CD4-positive, CD25-positive, alpha-beta regulatory T cell (primary cell): ENCODE measurements at regions not wholly inside any gene's neighbourhood (a gene's known extent, or its start where the extent isn't known, plus 50 kb on each side); places are given as distances from the start of the nearest gene placed in this dataset.

Source experiments
- ATAC-seq, 2 donors: fragments of 150-1000 bp; cut with Tn5 transposase; one replicate each; pipeline ENCODE4 v1.10.0; 2021; ENCODE audit warnings: low read depth in 2 of 2, moderate number of reproducible peaks in 2 of 2, moderate library complexity in 1 of 2
- DNase-seq, 3 donors: peaks; one replicate each; pipeline versions ENCODE4 v3.0.0 to v3.0.0-alpha.2; 2012 to 2022; ENCODE audit warnings: mixed read lengths in 1 of 3
- H3K27ac ChIP-seq: one replicate; pipeline ENCODE4 v1.7.0; 2013; ENCODE audit warnings: mild to moderate bottlenecking, low read length; ENCODE audit not compliant: insufficient read depth, poor library complexity, severe bottlenecking
- H3K27me3 ChIP-seq: one replicate; pipeline ENCODE4 v1.7.0; 2013; ENCODE audit warnings: low read length; ENCODE audit not compliant: control insufficient read depth, insufficient read depth
- H3K36me3 ChIP-seq: one replicate; pipeline ENCODE4 v1.7.0; 2013; ENCODE audit warnings: mild to moderate bottlenecking, low read length, moderate library complexity; ENCODE audit not compliant: control insufficient read depth, insufficient read depth
- H3K4me1 ChIP-seq: 2 replicates; pipeline ENCODE4 v1.7.0; 2013; ENCODE audit warnings: mild to moderate bottlenecking, low read length; ENCODE audit not compliant: insufficient read depth, control insufficient read depth, poor library complexity, severe bottlenecking
- H3K4me3 ChIP-seq: one replicate; pipeline ENCODE4 v1.7.0; 2013; ENCODE audit warnings: low read depth, mild to moderate bottlenecking, low read length, moderate library complexity
- H3K9me3 ChIP-seq, 2 experiments: 1 replicate in 1 of 2; 2 replicates in 1 of 2; pipeline ENCODE4 v1.7.0; 2013; ENCODE audit warnings: low read length in 2 of 2, mild to moderate bottlenecking in 1 of 2, moderate library complexity in 1 of 2; ENCODE audit not compliant: control insufficient read depth in 2 of 2
- H3K27ac Mint-ChIP-seq, 3 donors: one replicate each; pipeline ENCODE4 v1.8.0; 2020 to 2022; ENCODE audit warnings: mild to moderate bottlenecking in 3 of 3, mixed read lengths in 3 of 3, moderate library complexity in 2 of 3
- H3K27me3 Mint-ChIP-seq: one replicate; pipeline ENCODE4 v1.8.0; 2022; ENCODE audit warnings: mild to moderate bottlenecking, mixed read lengths
- H3K36me3 Mint-ChIP-seq: one replicate; pipeline ENCODE4 v1.8.0; 2020; ENCODE audit warnings: mixed read lengths
- H3K4me1 Mint-ChIP-seq, 4 donors: one replicate each; pipeline ENCODE4 v1.8.0; 2020 to 2022; ENCODE audit warnings: mixed read lengths in 4 of 4, mild to moderate bottlenecking in 1 of 4
- H3K4me3 Mint-ChIP-seq, 4 donors: one replicate each; pipeline ENCODE4 v1.8.0; 2020 to 2022; ENCODE audit warnings: mild to moderate bottlenecking in 4 of 4, mixed read lengths in 4 of 4, moderate library complexity in 3 of 4
- H3K9me3 Mint-ChIP-seq, 7 donors: one replicate each; pipeline ENCODE4 v1.8.0; 2020 to 2022; ENCODE audit warnings: mixed read lengths in 7 of 7, mild to moderate bottlenecking in 3 of 7, moderate library complexity in 2 of 7

DNA sequence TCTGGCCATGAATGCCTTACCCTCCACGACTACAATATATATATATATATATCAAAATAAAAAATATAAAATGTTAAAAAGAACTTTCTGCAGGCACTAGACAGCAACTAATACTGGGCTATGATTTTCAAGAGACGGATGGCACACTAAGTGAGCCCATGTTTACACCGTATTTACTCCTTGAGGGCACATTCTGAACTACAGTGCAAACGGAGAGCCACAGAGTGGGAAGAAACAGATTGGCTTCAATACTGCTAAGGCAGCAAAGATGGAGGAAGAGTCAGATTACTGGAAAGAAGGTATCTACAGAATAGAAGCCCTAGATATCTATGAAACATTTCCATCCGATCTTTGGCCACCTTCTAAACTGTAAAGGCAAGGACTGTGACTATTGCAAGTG, 330.3 kb downstream of the HTR1B start:
- H3K27me3 ChIP-seq, result no peaks in the 10 kb centered on the region
- H3K9me3 ChIP-seq, result no peaks in the 10 kb centered on the region
- Mint-ChIP-seq H3K27me3 (no peaks in the 10 kb centered on the region), H3K9me3 (peaks cover 2 to 12% (median 4%) of the 10 kb centered on the region in 7 donors), H3K4me3 (no peak overlapping the region), H3K27ac (no peak overlapping the region), H3K36me3 (no peaks in the 10 kb centered on the region), H3K4me1 (no peaks in the 10 kb centered on the region)
- H3K27ac ChIP-seq, result no peak overlapping the region
- no peak for DNase-seq
- H3K36me3 ChIP-seq, result no peaks in the 10 kb centered on the region
- no peak overlapping the region for H3K4me3 ChIP-seq
- no peaks in the 10 kb centered on the region for H3K4me1 ChIP-seq
- ATAC-seq, result no peak

DNA sequence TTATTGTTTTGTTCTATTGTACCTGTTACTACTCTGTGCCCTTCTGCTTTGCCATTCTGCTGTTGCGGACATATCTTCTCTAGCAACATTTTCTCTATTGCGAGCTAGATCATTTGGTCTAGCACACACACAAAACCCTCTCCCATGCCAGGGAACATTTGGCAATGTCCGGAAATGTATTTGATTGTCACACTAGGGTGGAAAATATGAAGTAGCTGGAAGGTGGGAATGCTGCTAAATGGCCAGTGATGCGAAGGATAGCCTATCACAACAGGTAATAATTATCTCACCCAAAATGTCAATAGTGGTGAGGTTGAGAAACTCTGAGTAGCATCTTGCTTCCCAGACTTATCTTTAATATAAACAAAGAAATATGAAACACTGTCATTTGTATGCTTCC, 331.9 kb downstream of the HTR1B start:
- Histone ChIP-seq H3K27me3 (no peaks in the 10 kb centered on the region), H3K27ac (no peak overlapping the region), H3K36me3 (no peaks in the 10 kb centered on the region), H3K4me3 (no peak overlapping the region), H3K4me1 (no peaks in the 10 kb centered on the region), H3K9me3 (no peaks in the 10 kb centered on the region)
- peaks cover 0 to 21% (median 5%) of the 10 kb centered on the region in 7 donors for H3K9me3 Mint-ChIP-seq
- H3K27ac Mint-ChIP-seq, result no peak overlapping the region
- H3K36me3 Mint-ChIP-seq, result no peaks in the 10 kb centered on the region
- DNase-seq (no peak), ATAC-seq (no peak)
- H3K27me3 Mint-ChIP-seq, result no peaks in the 10 kb centered on the region
- no peak overlapping the region for H3K4me3 Mint-ChIP-seq
- H3K4me1 Mint-ChIP-seq, result no peaks in the 10 kb centered on the region

DNA sequence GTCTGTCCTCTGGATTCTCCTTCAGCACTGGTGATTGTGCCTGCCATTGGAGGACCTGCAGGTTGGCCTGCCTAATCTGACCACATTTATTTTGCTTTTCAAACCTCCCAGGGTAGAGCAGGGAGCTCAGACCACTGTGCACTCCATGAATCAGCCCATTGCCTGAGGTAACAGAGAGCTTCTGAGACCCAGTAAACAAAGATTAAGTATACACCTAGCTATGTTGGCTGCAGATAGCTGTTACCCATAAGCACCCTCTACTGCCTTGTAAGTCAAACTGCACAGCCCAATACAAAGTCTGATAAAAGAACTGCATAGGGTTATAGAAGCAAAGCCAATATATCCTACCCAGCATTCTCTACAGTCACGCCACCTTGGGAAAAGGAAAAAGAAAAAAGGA, 338.7 kb downstream of the HTR1B start:
- H3K4me3 Mint-ChIP-seq, result no peak overlapping the region
- H3K9me3 Mint-ChIP-seq, result peaks cover 0 to 32% (median 8%) of the 10 kb centered on the region in 7 donors
- H3K36me3 Mint-ChIP-seq, result no peaks in the 10 kb centered on the region
- no peaks in the 10 kb centered on the region for H3K36me3 ChIP-seq
- H3K4me3 ChIP-seq, result no peak overlapping the region
- no peak overlapping the region for H3K27ac Mint-ChIP-seq
- peaks cover 2 to 10% of the 10 kb centered on the region in 2 experiments for H3K9me3 ChIP-seq
- H3K27me3 Mint-ChIP-seq, result no peaks in the 10 kb centered on the region
- H3K27ac ChIP-seq, result no peak overlapping the region
- no peaks in the 10 kb centered on the region for H3K4me1 ChIP-seq
- DNase-seq, result no peak
- ATAC-seq, result no peak
- H3K27me3 ChIP-seq, result no peaks in the 10 kb centered on the region
- H3K4me1 Mint-ChIP-seq, result no peaks in the 10 kb centered on the region

DNA sequence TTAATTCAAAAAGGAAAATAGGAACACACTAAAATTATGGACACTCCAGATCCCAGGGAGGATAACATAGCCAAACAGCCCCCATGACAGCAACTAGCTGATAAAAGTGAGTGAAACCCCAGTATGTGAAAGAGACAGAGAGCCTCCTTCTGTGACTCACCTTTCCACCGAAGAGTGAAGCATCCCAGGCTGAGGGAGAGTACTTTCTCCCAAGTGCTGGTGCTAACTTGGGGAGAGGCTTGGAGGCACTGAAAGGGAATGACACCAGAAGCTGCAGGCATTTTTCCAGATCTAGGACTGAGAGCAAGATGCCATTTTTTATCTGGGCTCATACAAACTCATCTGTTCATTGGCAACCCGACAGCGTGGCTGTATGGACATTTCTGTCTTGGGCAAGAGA, 339.8 kb downstream of the HTR1B start:
- H3K27me3 ChIP-seq, result no peaks in the 10 kb centered on the region
- H3K9me3 ChIP-seq, result peaks cover 2 to 10% of the 10 kb centered on the region in 2 experiments
- Mint-ChIP-seq H3K36me3 (no peaks in the 10 kb centered on the region), H3K4me3 (no peak overlapping the region), H3K9me3 (peaks cover 0 to 29% (median 8%) of the 10 kb centered on the region in 7 donors), H3K27ac (no peak overlapping the region), H3K27me3 (no peaks in the 10 kb centered on the region), H3K4me1 (no peaks in the 10 kb centered on the region)
- ATAC-seq (no peak), DNase-seq (no peak)
- H3K27ac ChIP-seq, result no peak overlapping the region
- no peaks in the 10 kb centered on the region for H3K4me1 ChIP-seq
- H3K36me3 ChIP-seq, result no peaks in the 10 kb centered on the region
- H3K4me3 ChIP-seq, result no peak overlapping the region

DNA sequence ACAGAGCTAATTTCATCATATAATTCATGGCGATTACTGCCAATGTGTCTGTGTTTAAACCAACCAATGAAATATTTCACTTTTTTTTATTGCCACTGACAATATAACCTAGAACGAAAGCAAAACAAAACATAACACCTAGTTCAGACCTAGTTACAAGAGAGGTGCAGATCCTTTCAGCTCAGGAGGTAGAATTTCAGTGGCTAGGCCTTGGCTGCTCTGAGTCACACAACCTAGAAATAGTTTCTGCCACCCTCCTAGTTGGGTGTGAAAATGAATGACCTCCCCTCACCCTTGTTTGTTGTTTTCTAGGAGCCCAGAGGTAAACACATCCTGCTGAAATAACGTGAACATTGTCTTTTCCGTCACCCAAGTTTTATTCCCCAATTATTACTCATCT, 356.3 kb downstream of the HTR1B start:
- Histone ChIP-seq H3K4me1 (no peaks in the 10 kb centered on the region), H3K27me3 (no peaks in the 10 kb centered on the region), H3K36me3 (no peaks in the 10 kb centered on the region), H3K9me3 (no peaks in the 10 kb centered on the region), H3K27ac (no peak overlapping the region), H3K4me3 (no peak overlapping the region)
- no peak for DNase-seq
- Mint-ChIP-seq H3K9me3 (peaks cover 1 to 15% (median 5%) of the 10 kb centered on the region in 7 donors), H3K36me3 (no peaks in the 10 kb centered on the region), H3K27me3 (no peaks in the 10 kb centered on the region), H3K27ac (no peak overlapping the region), H3K4me3 (no peak overlapping the region), H3K4me1 (no peaks in the 10 kb centered on the region)
- ATAC-seq, result no peak

DNA sequence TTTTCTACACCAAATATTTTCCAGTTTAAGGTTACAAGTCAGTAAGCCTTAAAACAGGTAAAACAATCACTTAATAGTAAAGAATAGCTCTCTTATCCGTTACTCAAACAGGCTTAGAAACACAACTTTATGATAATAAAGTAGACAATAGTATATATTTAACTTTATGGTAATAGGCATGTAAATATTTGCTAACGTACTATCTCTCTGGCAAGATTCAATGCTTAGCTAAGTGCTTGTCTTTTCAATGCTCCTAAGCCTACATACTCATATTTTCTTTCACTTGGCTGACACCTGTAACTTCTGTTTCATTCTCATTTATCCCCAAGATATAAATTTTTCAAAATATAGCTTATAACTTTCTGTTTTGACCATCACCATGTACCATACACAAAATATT, 358.2 kb downstream of the HTR1B start:
- H3K4me3 ChIP-seq, result no peak overlapping the region
- H3K27me3 ChIP-seq, result no peaks in the 10 kb centered on the region
- Mint-ChIP-seq H3K4me1 (no peaks in the 10 kb centered on the region), H3K4me3 (no peak overlapping the region), H3K27ac (no peak overlapping the region), H3K36me3 (no peaks in the 10 kb centered on the region), H3K9me3 (peaks cover 0 to 16% (median 3%) of the 10 kb centered on the region in 7 donors), H3K27me3 (no peaks in the 10 kb centered on the region)
- no peak for ATAC-seq
- no peaks in the 10 kb centered on the region for H3K36me3 ChIP-seq
- H3K27ac ChIP-seq, result no peak overlapping the region
- no peaks in the 10 kb centered on the region for H3K9me3 ChIP-seq
- no peaks in the 10 kb centered on the region for H3K4me1 ChIP-seq
- DNase-seq, result no peak

DNA sequence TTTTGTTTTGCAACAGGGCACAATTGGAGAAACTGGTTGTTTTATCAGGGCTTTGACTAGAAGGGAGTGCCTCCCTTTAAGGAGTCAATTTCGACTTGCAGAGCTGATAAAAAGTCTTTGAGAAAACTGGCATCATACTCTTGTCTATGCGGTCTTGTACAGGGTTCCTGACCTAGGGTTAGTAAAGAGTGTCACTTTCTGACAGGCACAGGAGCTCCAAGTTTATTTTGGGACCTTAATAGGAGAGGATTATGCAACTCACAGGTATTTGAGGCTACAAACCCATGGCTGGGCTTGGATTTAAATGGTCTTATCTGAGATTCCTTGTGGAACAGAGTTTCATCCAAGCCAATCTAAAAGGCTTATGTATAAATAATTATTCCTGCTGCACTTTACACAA, 365.4 kb downstream of the HTR1B start:
- Mint-ChIP-seq H3K27ac (no peak overlapping the region), H3K9me3 (peaks cover 0 to 8% (median 1%) of the 10 kb centered on the region in 7 donors), H3K36me3 (no peaks in the 10 kb centered on the region), H3K27me3 (no peaks in the 10 kb centered on the region), H3K4me3 (no peak overlapping the region), H3K4me1 (no peaks in the 10 kb centered on the region)
- no peaks in the 10 kb centered on the region for H3K36me3 ChIP-seq
- H3K9me3 ChIP-seq, result no peaks in the 10 kb centered on the region
- ATAC-seq, result no peak
- no peak overlapping the region for H3K27ac ChIP-seq
- no peak for DNase-seq
- H3K27me3 ChIP-seq, result no peaks in the 10 kb centered on the region
- H3K4me3 ChIP-seq, result no peak overlapping the region
- no peaks in the 10 kb centered on the region for H3K4me1 ChIP-seq

DNA sequence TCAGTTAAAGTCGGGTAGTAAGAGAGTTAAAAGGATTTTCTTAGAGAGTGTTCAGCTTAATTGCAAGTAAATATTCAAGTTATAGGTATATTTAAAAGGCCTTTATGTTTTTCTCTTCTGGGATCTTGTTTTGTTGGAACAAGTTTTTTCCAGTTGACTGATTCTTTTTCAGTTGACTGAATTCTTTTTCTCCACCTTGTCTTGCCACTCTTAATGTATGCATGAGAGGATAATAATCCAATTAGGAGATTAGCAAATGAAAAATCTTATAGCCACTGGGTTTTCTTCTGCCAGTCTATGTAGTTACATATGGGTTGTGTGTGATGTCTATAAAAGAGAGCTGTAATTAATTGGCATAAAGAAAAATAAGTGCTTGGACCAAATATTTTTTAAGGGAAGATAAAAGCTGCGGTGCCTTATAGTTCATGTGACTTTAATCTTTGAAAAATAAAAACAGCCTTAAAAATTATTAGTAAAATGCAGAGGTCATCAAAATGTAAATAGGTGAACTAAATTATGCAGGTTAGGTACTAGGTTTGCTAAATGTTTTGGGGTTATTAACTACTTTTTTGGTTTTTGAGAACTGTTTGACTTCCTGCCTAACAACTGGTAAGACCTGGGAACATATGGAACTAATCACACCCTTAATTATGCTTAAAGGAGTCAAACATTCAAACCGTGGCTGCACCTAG, 367.2 kb downstream of the HTR1B start:
- no peak for DNase-seq

More for the DNA sequence above, 367.2 kb downstream of the HTR1B start:
- Histone ChIP-seq H3K4me1 (no peaks in the 10 kb centered on the region), H3K27ac (no peak overlapping the region), H3K36me3 (no peaks in the 10 kb centered on the region), H3K27me3 (no peaks in the 10 kb centered on the region), H3K4me3 (no peak overlapping the region), H3K9me3 (no peaks in the 10 kb centered on the region)
- no peak for ATAC-seq
- no peak overlapping the region for H3K27ac Mint-ChIP-seq
- H3K4me1 Mint-ChIP-seq, result no peaks in the 10 kb centered on the region
- H3K9me3 Mint-ChIP-seq, result peaks cover 0 to 10% (median 5%) of the 10 kb centered on the region in 7 donors
- no peaks in the 10 kb centered on the region for H3K36me3 Mint-ChIP-seq
- H3K4me3 Mint-ChIP-seq, result no peak overlapping the region
- H3K27me3 Mint-ChIP-seq, result no peaks in the 10 kb centered on the region
